ENCODE measurements at regions not wholly inside any gene's neighbourhood (a gene's known extent, or its start where the extent isn't known, plus 50 kb on each side); places are given as distances from the start of the nearest gene placed in this dataset.

- Histone ChIP-seq H3K27ac (ENCODE audit: low read depth, low read length) (no peak overlapping the region), H3K27me3 (ENCODE audit: control insufficient read depth, insufficient read depth, low read length) (no peaks in the 10 kb centered on the region)
Measured at GRCh38 chr4:129369361-129370010, 273.5 kb downstream of the C4orf33 start.

GRCh38 chr4:129371065-129371464, 275.1 kb downstream of the C4orf33 start:
- H3K9me3 ChIP-seq (ENCODE audit: control insufficient read depth, insufficient read depth, low read length): no peaks in the 10 kb centered on the region
- no peak overlapping the region for H3K27ac ChIP-seq (ENCODE audit: low read depth, low read length)
- no peak overlapping the region for H3K4me3 ChIP-seq (ENCODE audit: low read depth, low read length)
- no peaks in the 10 kb centered on the region for H3K27me3 ChIP-seq (ENCODE audit: control insufficient read depth, insufficient read depth, low read length)
- no peak overlapping the region for H3K9ac ChIP-seq (ENCODE audit: low read depth, low read length)
- no peaks in the 10 kb centered on the region for H3K4me1 ChIP-seq (ENCODE audit: control insufficient read depth, insufficient read depth, low read length)
- H3K36me3 ChIP-seq (ENCODE audit: control insufficient read depth, insufficient read depth, low read length): no peaks in the 10 kb centered on the region

More at GRCh38 chr4:129369361-129370010, 273.5 kb downstream of the C4orf33 start:
- Histone ChIP-seq H3K36me3 (ENCODE audit: control insufficient read depth, insufficient read depth, low read length) (no peaks in the 10 kb centered on the region), H3K4me1 (ENCODE audit: control insufficient read depth, insufficient read depth, low read length) (no peaks in the 10 kb centered on the region), H3K4me3 (ENCODE audit: low read depth, low read length) (no peak overlapping the region), H3K9ac (ENCODE audit: low read depth, low read length) (no peak overlapping the region), H3K9me3 (ENCODE audit: control insufficient read depth, insufficient read depth, low read length) (no peaks in the 10 kb centered on the region)

GRCh38 chr4:129371926-129372325, 276.0 kb downstream of the C4orf33 start:
- H3K9ac ChIP-seq (ENCODE audit: low read depth, low read length): no peak overlapping the region
- H3K9me3 ChIP-seq (ENCODE audit: control insufficient read depth, insufficient read depth, low read length): no peaks in the 10 kb centered on the region
- no peak overlapping the region for H3K27ac ChIP-seq (ENCODE audit: low read depth, low read length)
- H3K4me3 ChIP-seq (ENCODE audit: low read depth, low read length): no peak overlapping the region
- H3K27me3 ChIP-seq (ENCODE audit: control insufficient read depth, insufficient read depth, low read length): no peaks in the 10 kb centered on the region
- H3K4me1 ChIP-seq (ENCODE audit: control insufficient read depth, insufficient read depth, low read length): no peaks in the 10 kb centered on the region
- no peaks in the 10 kb centered on the region for H3K36me3 ChIP-seq (ENCODE audit: control insufficient read depth, insufficient read depth, low read length)

GRCh38 chr4:129377131-129377845, 281.3 kb downstream of the C4orf33 start:
- Histone ChIP-seq H3K9ac (ENCODE audit: low read depth, low read length) (no peak overlapping the region), H3K27me3 (ENCODE audit: control insufficient read depth, insufficient read depth, low read length) (no peaks in the 10 kb centered on the region), H3K4me3 (ENCODE audit: low read depth, low read length) (no peak overlapping the region), H3K36me3 (ENCODE audit: control insufficient read depth, insufficient read depth, low read length) (no peaks in the 10 kb centered on the region), H3K27ac (ENCODE audit: low read depth, low read length) (no peak overlapping the region), H3K9me3 (ENCODE audit: control insufficient read depth, insufficient read depth, low read length) (no peaks in the 10 kb centered on the region), H3K4me1 (ENCODE audit: control insufficient read depth, insufficient read depth, low read length) (no peaks in the 10 kb centered on the region)

DNA sequence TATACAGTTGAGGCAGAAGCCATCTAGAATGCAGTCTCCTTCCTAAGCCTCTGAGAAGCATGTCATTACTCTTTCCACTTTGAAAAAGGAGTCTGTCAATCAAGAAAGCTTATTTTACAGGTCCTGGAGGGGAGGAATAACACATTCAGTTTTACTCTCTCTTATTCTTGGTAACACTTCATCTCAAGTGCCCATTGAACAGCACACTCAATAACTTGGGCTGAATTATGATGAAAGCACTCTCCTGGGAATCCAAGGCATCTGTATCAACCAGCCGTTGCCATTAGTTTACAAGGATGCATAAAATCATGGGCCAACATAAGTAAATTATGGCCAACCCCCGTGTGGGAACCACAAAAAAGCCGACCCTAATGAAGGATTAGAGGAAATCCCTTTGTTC, 282.4 kb downstream of the C4orf33 start:
- H3K4me1 ChIP-seq (ENCODE audit: control insufficient read depth, insufficient read depth, low read length): no peaks in the 10 kb centered on the region
- no peaks in the 10 kb centered on the region for H3K9me3 ChIP-seq (ENCODE audit: control insufficient read depth, insufficient read depth, low read length)
- no peaks in the 10 kb centered on the region for H3K36me3 ChIP-seq (ENCODE audit: control insufficient read depth, insufficient read depth, low read length)
- H3K4me3 ChIP-seq (ENCODE audit: low read depth, low read length): no peak overlapping the region
- H3K27me3 ChIP-seq (ENCODE audit: control insufficient read depth, insufficient read depth, low read length): no peaks in the 10 kb centered on the region
- no peak overlapping the region for H3K27ac ChIP-seq (ENCODE audit: low read depth, low read length)
- H3K9ac ChIP-seq (ENCODE audit: low read depth, low read length): no peak overlapping the region

GRCh38 chr4:129379429-129379828, 283.5 kb downstream of the C4orf33 start:
- H3K4me3 ChIP-seq (ENCODE audit: low read depth, low read length): no peak overlapping the region
- no peaks in the 10 kb centered on the region for H3K36me3 ChIP-seq (ENCODE audit: control insufficient read depth, insufficient read depth, low read length)
- no peaks in the 10 kb centered on the region for H3K4me1 ChIP-seq (ENCODE audit: control insufficient read depth, insufficient read depth, low read length)
- no peak overlapping the region for H3K9ac ChIP-seq (ENCODE audit: low read depth, low read length)
- H3K27me3 ChIP-seq (ENCODE audit: control insufficient read depth, insufficient read depth, low read length): no peaks in the 10 kb centered on the region
- no peak overlapping the region for H3K27ac ChIP-seq (ENCODE audit: low read depth, low read length)
- no peaks in the 10 kb centered on the region for H3K9me3 ChIP-seq (ENCODE audit: control insufficient read depth, insufficient read depth, low read length)

DNA sequence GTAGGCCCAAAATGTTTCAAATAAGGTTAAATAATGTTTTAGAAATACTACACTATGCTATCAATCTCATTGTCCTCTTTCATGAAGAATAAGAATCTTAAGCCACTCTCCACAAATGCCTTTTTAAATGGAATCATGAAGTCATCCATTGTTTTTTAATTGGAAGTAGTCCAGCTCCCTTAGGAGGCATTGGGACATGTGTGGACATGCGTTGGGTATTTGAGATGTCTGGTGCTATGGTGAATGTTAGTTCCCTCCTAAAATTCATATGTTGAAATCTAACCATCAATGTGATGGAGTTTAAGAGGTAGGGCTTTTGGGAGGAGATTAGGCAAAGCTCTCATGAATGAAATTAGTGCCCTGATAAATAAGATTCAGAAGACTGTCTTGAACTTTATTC, 289.0 kb downstream of the C4orf33 start:
- Histone ChIP-seq H3K9me3 (ENCODE audit: control insufficient read depth, insufficient read depth, low read length) (no peaks in the 10 kb centered on the region), H3K4me1 (ENCODE audit: control insufficient read depth, insufficient read depth, low read length) (no peaks in the 10 kb centered on the region), H3K36me3 (ENCODE audit: control insufficient read depth, insufficient read depth, low read length) (no peaks in the 10 kb centered on the region), H3K9ac (ENCODE audit: low read depth, low read length) (no peak overlapping the region), H3K27ac (ENCODE audit: low read depth, low read length) (no peak overlapping the region), H3K27me3 (ENCODE audit: control insufficient read depth, insufficient read depth, low read length) (no peaks in the 10 kb centered on the region), H3K4me3 (ENCODE audit: low read depth, low read length) (no peak overlapping the region)

GRCh38 chr4:129387666-129388065, 291.7 kb downstream of the C4orf33 start:
- no peaks in the 10 kb centered on the region for H3K36me3 ChIP-seq (ENCODE audit: control insufficient read depth, insufficient read depth, low read length)
- no peaks in the 10 kb centered on the region for H3K27me3 ChIP-seq (ENCODE audit: control insufficient read depth, insufficient read depth, low read length)
- H3K9me3 ChIP-seq (ENCODE audit: control insufficient read depth, insufficient read depth, low read length): 0 out of 2 replicates have a peak, but pooled peaks cover under 1% of the 10 kb centered on the region
- H3K9ac ChIP-seq (ENCODE audit: low read depth, low read length): no peak overlapping the region
- H3K27ac ChIP-seq (ENCODE audit: low read depth, low read length): no peak overlapping the region
- no peak overlapping the region for H3K4me3 ChIP-seq (ENCODE audit: low read depth, low read length)
- no peaks in the 10 kb centered on the region for H3K4me1 ChIP-seq (ENCODE audit: control insufficient read depth, insufficient read depth, low read length)

DNA sequence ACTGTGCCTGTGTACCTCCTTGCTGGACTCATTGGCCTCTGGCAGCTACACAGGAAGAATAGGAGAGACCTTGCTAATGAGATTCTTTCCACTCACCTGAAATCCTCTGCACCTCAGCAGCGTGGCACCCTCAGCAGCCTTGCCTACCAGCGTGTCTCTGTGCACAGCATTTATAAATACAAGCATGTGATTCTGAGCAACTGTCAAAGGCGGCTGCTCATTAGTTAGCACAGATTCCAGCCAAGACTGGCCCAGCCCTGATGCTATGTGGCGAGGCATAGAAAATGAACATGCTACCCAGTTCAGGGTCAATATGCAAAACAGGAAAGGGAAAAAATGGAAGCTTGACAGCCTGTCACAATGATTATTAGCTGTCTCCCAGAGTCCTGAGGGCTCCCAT, 298.0 kb downstream of the C4orf33 start:
- Histone ChIP-seq H3K27ac (ENCODE audit: low read depth, low read length) (no peak overlapping the region), H3K36me3 (ENCODE audit: control insufficient read depth, insufficient read depth, low read length) (no peaks in the 10 kb centered on the region), H3K9me3 (ENCODE audit: control insufficient read depth, insufficient read depth, low read length) (0 out of 2 replicates have a peak, but pooled peaks cover 5% of the 10 kb centered on the region), H3K4me1 (ENCODE audit: control insufficient read depth, insufficient read depth, low read length) (no peaks in the 10 kb centered on the region), H3K4me3 (ENCODE audit: low read depth, low read length) (no peak overlapping the region), H3K27me3 (ENCODE audit: control insufficient read depth, insufficient read depth, low read length) (no peaks in the 10 kb centered on the region), H3K9ac (ENCODE audit: low read depth, low read length) (no peak overlapping the region)

DNA sequence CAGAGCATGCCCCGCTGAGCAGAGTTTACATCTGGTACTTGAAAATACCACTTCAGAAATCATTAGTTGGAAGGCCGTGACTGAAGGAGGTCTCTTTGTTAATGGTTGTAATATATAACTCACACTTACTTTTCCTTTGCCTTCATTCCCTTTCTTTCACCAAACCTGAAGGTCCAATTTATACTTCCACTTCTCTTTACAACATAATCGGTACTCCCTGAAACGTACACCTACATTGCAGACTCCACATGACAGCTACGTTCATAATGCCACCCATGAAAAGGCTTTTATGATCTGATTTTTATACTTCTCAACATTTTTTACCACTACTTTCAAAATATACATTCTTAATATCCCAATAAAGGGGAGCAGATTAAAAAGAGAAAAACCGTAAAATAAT, 298.7 kb downstream of the C4orf33 start:
- H3K9ac ChIP-seq (ENCODE audit: low read depth, low read length): no peak overlapping the region
- no peaks in the 10 kb centered on the region for H3K27me3 ChIP-seq (ENCODE audit: control insufficient read depth, insufficient read depth, low read length)
- H3K9me3 ChIP-seq (ENCODE audit: control insufficient read depth, insufficient read depth, low read length): 0 out of 2 replicates have a peak, but pooled peaks cover 5% of the 10 kb centered on the region
- H3K4me3 ChIP-seq (ENCODE audit: low read depth, low read length): no peak overlapping the region
- H3K4me1 ChIP-seq (ENCODE audit: control insufficient read depth, insufficient read depth, low read length): no peaks in the 10 kb centered on the region
- H3K36me3 ChIP-seq (ENCODE audit: control insufficient read depth, insufficient read depth, low read length): no peaks in the 10 kb centered on the region
- H3K27ac ChIP-seq (ENCODE audit: low read depth, low read length): no peak overlapping the region

DNA sequence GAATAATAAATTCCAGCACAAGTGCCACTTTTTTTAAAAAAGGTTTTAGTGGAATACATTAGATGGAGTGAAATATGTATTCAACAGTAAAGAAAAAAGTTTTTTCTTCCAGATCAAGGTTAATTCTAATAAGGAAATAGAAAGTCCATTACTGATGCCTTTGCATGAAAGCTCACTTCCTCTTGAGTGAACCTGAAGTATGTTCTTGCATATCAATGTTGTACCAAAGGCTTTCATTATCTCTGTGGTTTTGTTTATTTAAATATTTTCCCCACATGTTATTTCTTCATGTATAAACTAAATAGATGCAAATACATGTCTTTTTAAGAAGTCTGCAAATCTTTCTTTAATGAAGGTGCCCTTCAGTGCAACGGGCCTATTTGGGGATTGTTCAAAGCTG, 307.9 kb downstream of the C4orf33 start:
- no peak overlapping the region for H3K4me3 ChIP-seq (ENCODE audit: low read depth, low read length)
- no peak overlapping the region for H3K27ac ChIP-seq (ENCODE audit: low read depth, low read length)
- no peaks in the 10 kb centered on the region for H3K36me3 ChIP-seq (ENCODE audit: control insufficient read depth, insufficient read depth, low read length)
- no peaks in the 10 kb centered on the region for H3K9me3 ChIP-seq (ENCODE audit: control insufficient read depth, insufficient read depth, low read length)
- H3K9ac ChIP-seq (ENCODE audit: low read depth, low read length): no peak overlapping the region
- H3K27me3 ChIP-seq (ENCODE audit: control insufficient read depth, insufficient read depth, low read length): no peaks in the 10 kb centered on the region
- 0 out of 2 replicates have a peak, but pooled peaks cover 5% of the 10 kb centered on the region for H3K4me1 ChIP-seq (ENCODE audit: control insufficient read depth, insufficient read depth, low read length)

All from HUES48 (cell line).